ENCODE measurements at regions not wholly inside any gene's neighbourhood (a gene's known extent, or its start where the extent isn't known, plus 50 kb on each side); places are given as distances from the start of the nearest gene placed in this dataset.
"Not testable (repeated sequence)": the region's sequence is repeated elsewhere in the genome, so short reads cannot be mapped to it uniquely, and the experiment has no call there.

DNA sequence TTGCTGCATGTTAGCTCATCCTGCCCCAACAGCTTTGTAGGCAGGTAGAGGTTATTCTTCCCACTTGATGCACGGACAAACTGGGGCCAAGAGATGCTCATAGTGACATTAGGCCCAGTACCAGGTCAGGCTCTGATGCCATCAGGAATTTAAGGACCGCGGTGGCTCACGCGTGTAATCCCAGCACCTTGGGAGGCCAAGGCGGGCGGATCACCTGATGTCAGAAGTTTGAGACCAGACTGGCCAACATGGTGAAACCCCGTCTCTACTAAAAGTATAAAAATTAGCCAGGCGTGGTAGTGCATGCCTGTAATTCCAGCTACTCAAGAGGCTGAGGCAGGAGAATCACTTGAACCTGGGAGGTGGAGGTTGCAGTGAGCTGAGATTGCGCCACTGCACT is 110.8 kb downstream of the PHETA1 start:
- TF ChIP-seq JUND (IDR thresholded peaks at IDR 0.05); EZH2 (IDR thresholded peaks at IDR 0.05); POLR2A (IDR thresholded peaks at IDR 0.05; ENCODE audit: borderline replicate concordance, extremely low read depth, insufficient read depth, insufficient read length); POLR2AphosphoS5 (IDR thresholded peaks at IDR 0.05; ENCODE audit: low read depth, low read length); SP1 (IDR thresholded peaks at IDR 0.05; ENCODE audit: low read depth); EZH2phosphoT487 (IDR thresholded peaks at IDR 0.05; ENCODE audit: borderline replicate concordance); RAD21 (IDR thresholded peaks at IDR 0.05; ENCODE audit: low read depth); SRF (IDR thresholded peaks at IDR 0.05; ENCODE audit: low read depth); REST (IDR thresholded peaks at IDR 0.05; ENCODE audit: low read depth); CEBPB (IDR thresholded peaks at IDR 0.05; ENCODE audit: low read depth); MAX (IDR thresholded peaks at IDR 0.05); CBX3 (IDR thresholded peaks at IDR 0.05; ENCODE audit: low read depth): not testable (repeated sequence)
- TF ChIP-seq, protein P1, sequence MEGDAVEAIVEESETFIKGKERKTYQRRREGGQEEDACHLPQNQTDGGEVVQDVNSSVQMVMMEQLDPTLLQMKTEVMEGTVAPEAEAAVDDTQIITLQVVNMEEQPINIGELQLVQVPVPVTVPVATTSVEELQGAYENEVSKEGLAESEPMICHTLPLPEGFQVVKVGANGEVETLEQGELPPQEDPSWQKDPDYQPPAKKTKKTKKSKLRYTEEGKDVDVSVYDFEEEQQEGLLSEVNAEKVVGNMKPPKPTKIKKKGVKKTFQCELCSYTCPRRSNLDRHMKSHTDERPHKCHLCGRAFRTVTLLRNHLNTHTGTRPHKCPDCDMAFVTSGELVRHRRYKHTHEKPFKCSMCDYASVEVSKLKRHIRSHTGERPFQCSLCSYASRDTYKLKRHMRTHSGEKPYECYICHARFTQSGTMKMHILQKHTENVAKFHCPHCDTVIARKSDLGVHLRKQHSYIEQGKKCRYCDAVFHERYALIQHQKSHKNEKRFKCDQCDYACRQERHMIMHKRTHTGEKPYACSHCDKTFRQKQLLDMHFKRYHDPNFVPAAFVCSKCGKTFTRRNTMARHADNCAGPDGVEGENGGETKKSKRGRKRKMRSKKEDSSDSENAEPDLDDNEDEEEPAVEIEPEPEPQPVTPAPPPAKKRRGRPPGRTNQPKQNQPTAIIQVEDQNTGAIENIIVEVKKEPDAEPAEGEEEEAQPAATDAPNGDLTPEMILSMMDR (IDR thresholded peaks at IDR 0.05 in 2 of 3, conservative IDR thresholded peaks at IDR 0.05 in 1 of 3; ENCODE audit: borderline replicate concordance in 1 of 3, insufficient read depth in 1 of 3, low read depth in 2 of 3, low read length in 2 of 3), result not testable (repeated sequence)
